Activated naive CD8-positive, alpha-beta T cell treated with anti-CD3 and anti-CD28 coated beads, Interleukin-2, amount 10 ng/mL, durations not matched to agents 7 days and 5 days (primary cell): ENCODE measurements at regions not wholly inside any gene's neighbourhood (a gene's known extent, or its start where the extent isn't known, plus 50 kb on each side); places are given as distances from the start of the nearest gene placed in this dataset.
A peak's percentile ranks its signal among the peaks of the same experiment; 100 is the strongest.
"Not testable (repeated sequence)": the region's sequence is repeated elsewhere in the genome, so short reads cannot be mapped to it uniquely, and the experiment has no call there.

Experiments used
- ATAC-seq: fragments of 150-1000 bp; cut with Tn5 transposase; one replicate; pipeline ENCODE4 v1.10.0; 2021; ENCODE audit warnings: low read depth, moderate library complexity
- POLR2A ChIA-PET: fragments of 350-600 bp; sonication (Branson Sonifier 250); formaldehyde crosslinking; loops from one replicate; lab custom pipeline; 2021; ENCODE audit warnings: antibody characterized with exemption; lab: Charles Lee
- DNase-seq: peaks from one replicate; pipeline ENCODE4 v3.0.0; 2021
- H3K27ac Mint-ChIP-seq: one replicate; pipeline ENCODE4 v1.8.0; 2022; ENCODE audit warnings: mild to moderate bottlenecking, mixed read lengths
- H3K27me3 Mint-ChIP-seq: one replicate; pipeline ENCODE4 v1.8.0; 2022; ENCODE audit warnings: mild to moderate bottlenecking, moderate library complexity, mixed read lengths
- H3K36me3 Mint-ChIP-seq: one replicate; pipeline ENCODE4 v1.8.0; 2021; ENCODE audit warnings: mild to moderate bottlenecking, mixed read lengths
- H3K4me1 Mint-ChIP-seq: one replicate; pipeline ENCODE4 v1.8.0; 2021; ENCODE audit warnings: mixed read lengths
- H3K4me3 Mint-ChIP-seq: one replicate; pipeline ENCODE4 v1.8.0; 2022; ENCODE audit warnings: mild to moderate bottlenecking, moderate library complexity, mixed read lengths
- H3K9me3 Mint-ChIP-seq: one replicate; pipeline ENCODE4 v1.8.0; 2021; ENCODE audit warnings: mixed read lengths

- DNase-seq = peak; percentile 20
- no peak overlapping the region for H3K4me3 Mint-ChIP-seq
- H3K9me3 Mint-ChIP-seq = peaks cover 5% of the 10 kb centered on the region
- POLR2A ChIA-PET = no interaction called here
- H3K36me3 Mint-ChIP-seq = no peaks in the 10 kb centered on the region
- peak; percentile 36 for ATAC-seq
- no peaks in the 10 kb centered on the region for H3K4me1 Mint-ChIP-seq
- H3K27ac Mint-ChIP-seq = no peak overlapping the region
- H3K27me3 Mint-ChIP-seq = no peaks in the 10 kb centered on the region
These were observed 152.6 kb upstream of the EPHA4 start for GRCh38 chr2:221724631-221725203.

- H3K27ac Mint-ChIP-seq, H3K4me1 Mint-ChIP-seq, DNase-seq, H3K9me3 Mint-ChIP-seq, H3K4me3 Mint-ChIP-seq, H3K27me3 Mint-ChIP-seq, POLR2A ChIA-PET, H3K36me3 Mint-ChIP-seq: not testable (repeated sequence)
- ATAC-seq = peak; percentile 14
These were observed 152.0 kb upstream of the EPHA4 start for GRCh38 chr2:221724117-221724516.

DNA sequence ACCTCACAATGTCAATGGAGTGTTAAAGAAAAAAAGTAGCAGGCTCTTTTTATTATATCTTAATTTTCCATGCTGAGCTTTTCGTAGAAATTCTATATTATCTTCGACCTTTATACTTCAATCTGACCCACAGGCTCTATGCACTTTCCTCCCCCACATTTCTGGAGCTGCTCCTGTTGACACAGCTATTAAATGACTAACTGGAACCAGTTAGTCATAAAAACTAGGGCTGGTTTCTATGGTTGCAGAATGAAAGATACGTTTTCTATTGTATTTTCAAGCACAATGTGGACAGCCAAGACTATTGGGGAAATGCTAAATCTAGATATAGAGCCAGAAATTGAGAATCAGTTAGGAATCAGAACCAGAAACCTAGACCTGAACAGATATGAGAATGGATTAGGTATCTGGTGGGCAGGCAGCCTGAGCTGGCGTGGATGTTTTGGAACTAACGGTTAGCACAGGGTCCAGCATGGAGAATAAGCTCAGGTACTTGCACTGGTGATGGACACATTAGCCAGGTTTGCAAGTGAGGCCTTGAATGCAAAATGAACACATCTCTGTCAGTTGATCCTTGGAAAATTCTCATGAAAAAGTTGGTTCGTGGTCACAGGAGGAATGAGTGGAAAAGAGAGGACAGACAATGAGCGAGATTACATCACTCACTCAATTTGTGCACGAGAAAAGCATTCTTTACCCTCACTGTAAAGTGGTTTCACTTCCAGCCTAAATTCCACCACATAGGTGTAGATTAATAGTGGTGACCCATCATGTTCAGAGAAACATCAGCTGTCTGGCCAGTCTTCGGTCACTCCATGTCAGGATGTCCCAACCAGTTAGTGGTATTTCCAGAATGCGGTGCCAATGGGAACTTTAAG lies 144.6 kb upstream of the EPHA4 start:
- peaks cover 2% of the 10 kb centered on the region for H3K9me3 Mint-ChIP-seq
- no peak for ATAC-seq
- no peaks in the 10 kb centered on the region for H3K36me3 Mint-ChIP-seq
- H3K27me3 Mint-ChIP-seq = no peaks in the 10 kb centered on the region
- POLR2A ChIA-PET = no interaction called here
- no peak overlapping the region for H3K4me3 Mint-ChIP-seq
- no peak for DNase-seq
- no peak overlapping the region for H3K27ac Mint-ChIP-seq
- H3K4me1 Mint-ChIP-seq = no peaks in the 10 kb centered on the region

GRCh38 chr2:221715523-221716247 lies 143.6 kb upstream of the EPHA4 start:
- Mint-ChIP-seq H3K36me3 (no peaks in the 10 kb centered on the region), H3K27me3 (no peaks in the 10 kb centered on the region), H3K4me1 (no peaks in the 10 kb centered on the region), H3K4me3 (no peak overlapping the region), H3K27ac (no peak overlapping the region), H3K9me3 (peaks cover 2% of the 10 kb centered on the region)
- POLR2A ChIA-PET = no interaction called here
- no peak for DNase-seq
- ATAC-seq = no peak

DNA sequence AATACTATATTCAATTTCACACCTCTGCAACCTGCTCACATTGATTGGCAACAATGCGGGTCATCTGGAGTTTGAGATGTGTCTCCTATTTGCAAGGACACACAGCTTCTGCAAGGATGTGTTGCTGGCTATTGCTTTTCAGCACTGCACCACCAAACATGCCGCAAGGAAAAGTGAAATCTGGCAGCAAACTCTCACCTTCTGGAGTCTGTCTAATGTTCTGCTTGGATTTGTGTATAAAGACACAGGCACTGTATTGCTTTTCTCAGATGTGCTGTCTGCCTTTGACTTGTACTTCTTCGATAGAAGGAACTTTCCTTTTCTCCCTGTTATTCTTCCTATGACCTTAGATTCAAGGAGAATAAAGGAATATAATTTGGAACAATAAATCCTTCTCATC lies 138.6 kb upstream of the EPHA4 start:
- POLR2A ChIA-PET = no interaction called here
- H3K36me3 Mint-ChIP-seq = no peaks in the 10 kb centered on the region
- no peak for DNase-seq
- no peaks in the 10 kb centered on the region for H3K4me1 Mint-ChIP-seq
- H3K27ac Mint-ChIP-seq = no peak overlapping the region
- ATAC-seq = no peak
- no peak overlapping the region for H3K4me3 Mint-ChIP-seq
- no peaks in the 10 kb centered on the region for H3K27me3 Mint-ChIP-seq
- no peaks in the 10 kb centered on the region for H3K9me3 Mint-ChIP-seq

DNA sequence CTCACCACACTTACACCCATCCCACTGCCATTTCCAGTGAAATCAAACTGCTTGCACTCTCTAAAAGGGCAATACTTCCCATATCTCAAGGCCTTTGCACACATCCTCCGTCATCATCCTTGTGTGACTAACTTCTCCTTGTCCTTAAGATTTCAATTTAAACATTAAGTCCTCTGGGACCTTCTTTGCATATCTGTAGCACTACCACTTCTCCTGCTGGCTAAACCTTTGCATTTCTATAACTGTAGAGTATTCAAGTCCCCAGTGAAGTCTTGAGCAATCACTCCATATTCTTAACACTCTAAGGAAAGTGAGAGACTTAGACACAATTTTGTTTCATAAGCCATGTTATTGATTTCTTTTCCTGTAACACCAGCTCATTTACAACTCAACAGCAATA lies 136.8 kb upstream of the EPHA4 start:
- POLR2A ChIA-PET = no interaction called here
- no peaks in the 10 kb centered on the region for H3K4me1 Mint-ChIP-seq
- H3K36me3 Mint-ChIP-seq = no peaks in the 10 kb centered on the region
- no peaks in the 10 kb centered on the region for H3K27me3 Mint-ChIP-seq
- H3K9me3 Mint-ChIP-seq = peaks cover 1% of the 10 kb centered on the region
- DNase-seq (no peak), ATAC-seq (no peak)
- H3K4me3 Mint-ChIP-seq = no peak overlapping the region
- no peak overlapping the region for H3K27ac Mint-ChIP-seq

GRCh38 chr2:221705185-221705877 lies 133.2 kb upstream of the EPHA4 start:
- ATAC-seq (no peak), DNase-seq (no peak)
- peaks cover 1% of the 10 kb centered on the region for H3K9me3 Mint-ChIP-seq
- POLR2A ChIA-PET = no interaction called here
- H3K27ac Mint-ChIP-seq = no peak overlapping the region
- no peak overlapping the region for H3K4me3 Mint-ChIP-seq
- no peaks in the 10 kb centered on the region for H3K36me3 Mint-ChIP-seq
- H3K27me3 Mint-ChIP-seq = no peaks in the 10 kb centered on the region
- no peaks in the 10 kb centered on the region for H3K4me1 Mint-ChIP-seq

DNA sequence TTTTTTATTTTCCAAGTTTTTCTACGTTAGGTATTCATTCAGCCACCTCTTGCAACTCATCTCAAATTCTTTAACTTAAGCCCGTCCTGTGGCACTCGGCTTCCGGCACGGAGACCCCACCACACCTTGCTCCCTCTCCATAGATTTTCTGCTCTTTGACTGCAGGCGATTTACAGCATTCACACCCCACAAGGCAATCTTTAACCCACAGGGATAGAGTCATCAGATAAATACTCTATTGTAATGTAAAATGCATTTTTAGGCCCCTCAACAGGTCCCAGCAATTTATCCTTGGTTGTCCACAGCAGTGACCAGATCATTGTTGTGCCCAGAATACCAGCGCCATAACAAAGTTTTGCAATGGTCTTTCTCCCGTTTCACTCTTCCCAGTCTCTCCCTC lies 132.3 kb upstream of the EPHA4 start:
- no peak overlapping the region for H3K27ac Mint-ChIP-seq
- no peak overlapping the region for H3K4me3 Mint-ChIP-seq
- H3K9me3 Mint-ChIP-seq = peaks cover 3% of the 10 kb centered on the region
- H3K36me3 Mint-ChIP-seq = no peaks in the 10 kb centered on the region
- ATAC-seq (no peak), DNase-seq (no peak)
- POLR2A ChIA-PET = no interaction called here
- no peaks in the 10 kb centered on the region for H3K4me1 Mint-ChIP-seq
- no peaks in the 10 kb centered on the region for H3K27me3 Mint-ChIP-seq

GRCh38 chr2:221693365-221693764 lies 121.3 kb upstream of the EPHA4 start:
- DNase-seq = no peak
- ATAC-seq = no peak
- POLR2A ChIA-PET = no interaction called here
- Mint-ChIP-seq H3K36me3 (no peaks in the 10 kb centered on the region), H3K27ac (no peak overlapping the region), H3K4me3 (no peak overlapping the region), H3K27me3 (no peaks in the 10 kb centered on the region), H3K9me3 (no peaks in the 10 kb centered on the region), H3K4me1 (no peaks in the 10 kb centered on the region)

DNA sequence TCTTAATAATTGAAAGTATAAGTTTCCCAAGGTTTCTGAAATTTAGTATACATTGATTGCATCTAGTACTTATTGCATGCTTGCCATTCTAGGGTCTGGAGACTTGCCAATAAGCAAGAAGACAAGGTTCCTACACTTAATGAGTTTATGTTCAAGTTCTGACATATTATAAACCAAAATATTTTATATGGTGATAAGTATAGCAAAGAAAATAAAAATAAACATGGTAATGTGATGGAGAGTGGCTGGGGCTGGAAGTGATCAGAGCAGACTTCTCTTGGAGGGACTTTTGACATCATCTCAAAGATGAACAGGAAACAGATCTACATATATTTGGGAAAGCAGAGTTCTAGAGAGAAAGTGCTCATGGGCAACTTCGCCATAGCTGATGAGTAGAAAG lies 119.5 kb upstream of the EPHA4 start:
- POLR2A ChIA-PET = no interaction called here
- no peak for ATAC-seq
- H3K27me3 Mint-ChIP-seq = no peaks in the 10 kb centered on the region

DNA sequence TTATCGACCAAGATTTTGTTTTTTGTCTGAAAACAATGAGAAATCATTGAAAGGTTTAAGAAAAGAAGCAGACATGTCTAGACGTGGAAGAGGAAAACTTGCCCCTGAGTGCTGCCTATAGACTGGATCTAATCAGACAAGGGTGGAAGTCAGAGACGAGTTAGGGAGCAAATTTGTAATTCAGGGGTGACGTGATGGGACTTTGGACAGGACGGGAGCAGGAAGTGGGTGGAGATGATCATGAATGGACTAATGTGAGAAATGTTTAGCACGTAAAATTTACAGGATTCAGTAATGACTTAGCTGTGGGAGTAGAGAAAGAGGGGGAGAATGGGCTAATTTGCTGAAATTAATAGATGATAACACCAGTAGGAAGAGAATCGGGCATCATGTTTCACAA lies 117.0 kb upstream of the EPHA4 start:
- H3K4me3 Mint-ChIP-seq = no peak overlapping the region
- no peaks in the 10 kb centered on the region for H3K27me3 Mint-ChIP-seq
- H3K36me3 Mint-ChIP-seq = no peaks in the 10 kb centered on the region
- ATAC-seq = no peak
- DNase-seq = no peak
- no peaks in the 10 kb centered on the region for H3K4me1 Mint-ChIP-seq
- no peak overlapping the region for H3K27ac Mint-ChIP-seq
- no peaks in the 10 kb centered on the region for H3K9me3 Mint-ChIP-seq
- POLR2A ChIA-PET = no interaction called here

More for the DNA sequence above, 119.5 kb upstream of the EPHA4 start:
- H3K4me1 Mint-ChIP-seq = no peaks in the 10 kb centered on the region
- no peak for DNase-seq
- H3K27ac Mint-ChIP-seq = no peak overlapping the region
- H3K4me3 Mint-ChIP-seq = no peak overlapping the region
- no peaks in the 10 kb centered on the region for H3K9me3 Mint-ChIP-seq
- H3K36me3 Mint-ChIP-seq = no peaks in the 10 kb centered on the region

GRCh38 chr2:221680548-221680947 lies 108.4 kb upstream of the EPHA4 start:
- Mint-ChIP-seq H3K27me3 (no peaks in the 10 kb centered on the region), H3K9me3 (no peaks in the 10 kb centered on the region), H3K4me3 (no peak overlapping the region), H3K36me3 (no peaks in the 10 kb centered on the region), H3K4me1 (no peaks in the 10 kb centered on the region), H3K27ac (no peak overlapping the region)
- POLR2A ChIA-PET = no interaction called here
- no peak for ATAC-seq
- no peak for DNase-seq

DNA sequence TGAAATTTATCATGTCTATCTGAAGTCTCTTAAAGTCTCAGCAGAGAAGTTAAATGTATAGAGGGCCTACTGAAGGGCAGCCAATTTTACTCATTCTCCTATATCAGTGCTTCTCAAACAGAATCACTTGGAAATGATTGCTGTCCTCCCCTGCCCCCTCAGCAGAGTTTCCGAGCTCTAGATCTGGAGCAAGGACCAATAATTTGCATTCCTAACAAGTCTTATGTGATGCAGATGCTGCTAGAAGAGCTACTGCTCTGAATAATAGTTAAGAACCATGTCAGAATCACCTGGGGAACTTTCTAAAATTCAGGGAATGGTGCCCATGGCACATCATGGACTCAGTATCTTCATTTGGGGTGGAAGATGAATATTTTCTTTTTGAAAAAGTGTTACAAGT lies 105.6 kb upstream of the EPHA4 start:
- H3K9me3 Mint-ChIP-seq = no peaks in the 10 kb centered on the region
- DNase-seq (no peak), ATAC-seq (no peak)
- no peaks in the 10 kb centered on the region for H3K4me1 Mint-ChIP-seq
- H3K27me3 Mint-ChIP-seq = no peaks in the 10 kb centered on the region
- POLR2A ChIA-PET = no interaction called here
- H3K27ac Mint-ChIP-seq = no peak overlapping the region
- no peak overlapping the region for H3K4me3 Mint-ChIP-seq
- no peaks in the 10 kb centered on the region for H3K36me3 Mint-ChIP-seq
